Esophagus squamous epithelium (tissue), 5 donors: ENCODE measurements at regions not wholly inside any gene's neighbourhood (a gene's known extent, or its start where the extent isn't known, plus 50 kb on each side); places are given as distances from the start of the nearest gene placed in this dataset.
A peak's percentile ranks its signal among the peaks of the same experiment; 100 is the strongest.

ENCODE experiments used
- DNase-seq: peaks from one replicate; lab custom pipeline; 2025; lab: John Stamatoyannopoulos, UW
- H3K27ac ChIP-seq, 4 donors: fragments of 200-600 bp; sonication (generic); one replicate each; pipeline ENCODE4 v1.5.1; 2016 to 2019; ENCODE audit warnings: mild to moderate bottlenecking in 1 of 4
- H3K27me3 ChIP-seq, 4 donors: fragments of 200-600 bp; sonication (generic); 1 replicate in 3 of 4; 2 replicates in 1 of 4; pipeline versions ENCODE4 v1.5.1 to v1.6.0; 2017 to 2021; ENCODE audit warnings: antibody characterized with exemption in 1 of 4
- H3K36me3 ChIP-seq, 3 donors: fragments of 200-600 bp; sonication (generic); one replicate each; pipeline ENCODE4 v1.5.1; 2016 to 2019
- H3K4me1 ChIP-seq, 3 donors: fragments of 200-600 bp; sonication (generic); one replicate each; pipeline ENCODE4 v1.5.1; 2017 to 2019
- H3K4me3 ChIP-seq, 4 donors: fragments of 200-600 bp; sonication (generic); 1 replicate in 3 of 4; 2 replicates in 1 of 4; pipeline ENCODE4 v1.5.1; 2016 to 2019; ENCODE audit warnings: mild to moderate bottlenecking in 2 of 4, moderate library complexity in 1 of 4
- H3K9me3 ChIP-seq, 3 donors: fragments of 200-600 bp; sonication (generic); one replicate each; pipeline ENCODE4 v1.5.1; 2016 to 2019
- POLR2A ChIP-seq, 4 donors: fragments of 450-650 bp; IDR thresholded peaks; one replicate each; pipeline ENCODE4 v1.6.1; 2017; ENCODE audit warnings: antibody characterized with exemption in 4 of 4, mild to moderate bottlenecking in 4 of 4, moderate library complexity in 3 of 4
- WGBS, 2 donors: methylation state at CpG; one replicate each; pipeline ENCODE4 v1.1.5; 2018; 5-methylcytosine and 5-hydroxymethylcytosine counted together
- intact Hi-C: fragments of 100-400 bp; cut with DNase I; formaldehyde crosslinking; loops from one replicate; pipeline ENCODE4 v1.15.0; 2022
- TF ChIP-seq, protein P1 (sequence below), 6 experiments: fragments of 450-650 bp in 4 of 6; fragments of 200-600 bp in 2 of 6; sonication (generic) in 2 of 6; IDR thresholded peaks; one replicate each; pipeline ENCODE4 v1.5.1; 2016 to 2019; ENCODE audit warnings: antibody characterized with exemption in 6 of 6, mild to moderate bottlenecking in 4 of 6, moderate library complexity in 4 of 6
- donor health status: DM: yes; HTN: yes; CAD: no.

DNA sequence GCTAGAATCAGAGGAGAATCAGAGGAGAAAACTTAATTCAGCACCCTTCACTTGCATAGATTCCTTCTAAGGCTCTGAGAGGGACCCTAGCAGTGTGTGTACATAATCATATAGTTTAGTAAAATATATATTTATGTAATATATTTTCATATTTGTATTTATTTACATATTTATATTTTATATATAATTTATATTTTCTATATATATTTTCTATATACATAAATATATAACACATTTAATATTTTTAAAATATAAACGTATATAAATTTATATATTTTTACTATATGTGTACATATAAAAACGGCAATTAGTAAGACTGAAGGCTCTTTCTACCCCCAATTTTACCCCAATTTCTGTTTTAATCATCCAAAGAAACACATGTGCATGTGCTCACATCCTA lies 80.3 kb downstream of the NXPE2 start:
- H3K9me3 ChIP-seq: no peaks in the 10 kb centered on the region
- intact Hi-C loops: no loop called here
- no peak overlapping the region for H3K4me3 ChIP-seq
- TF ChIP-seq POLR2A (IDR thresholded peaks at IDR 0.05): no peak
- TF ChIP-seq, protein P1, sequence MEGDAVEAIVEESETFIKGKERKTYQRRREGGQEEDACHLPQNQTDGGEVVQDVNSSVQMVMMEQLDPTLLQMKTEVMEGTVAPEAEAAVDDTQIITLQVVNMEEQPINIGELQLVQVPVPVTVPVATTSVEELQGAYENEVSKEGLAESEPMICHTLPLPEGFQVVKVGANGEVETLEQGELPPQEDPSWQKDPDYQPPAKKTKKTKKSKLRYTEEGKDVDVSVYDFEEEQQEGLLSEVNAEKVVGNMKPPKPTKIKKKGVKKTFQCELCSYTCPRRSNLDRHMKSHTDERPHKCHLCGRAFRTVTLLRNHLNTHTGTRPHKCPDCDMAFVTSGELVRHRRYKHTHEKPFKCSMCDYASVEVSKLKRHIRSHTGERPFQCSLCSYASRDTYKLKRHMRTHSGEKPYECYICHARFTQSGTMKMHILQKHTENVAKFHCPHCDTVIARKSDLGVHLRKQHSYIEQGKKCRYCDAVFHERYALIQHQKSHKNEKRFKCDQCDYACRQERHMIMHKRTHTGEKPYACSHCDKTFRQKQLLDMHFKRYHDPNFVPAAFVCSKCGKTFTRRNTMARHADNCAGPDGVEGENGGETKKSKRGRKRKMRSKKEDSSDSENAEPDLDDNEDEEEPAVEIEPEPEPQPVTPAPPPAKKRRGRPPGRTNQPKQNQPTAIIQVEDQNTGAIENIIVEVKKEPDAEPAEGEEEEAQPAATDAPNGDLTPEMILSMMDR (IDR thresholded peaks at IDR 0.05): no peak
- no peak overlapping the region for H3K27ac ChIP-seq
- H3K36me3 ChIP-seq: no peaks in the 10 kb centered on the region
- WGBS, 2 donors: 63 to 85% methylated on average over 2 of the region's 2 CpGs
- no peaks in the 10 kb centered on the region for H3K27me3 ChIP-seq
- H3K4me1 ChIP-seq: no peaks in the 10 kb centered on the region
- DNase-seq: no peak

- Histone ChIP-seq H3K27ac (no peak overlapping the region), H3K4me3 (no peak overlapping the region), H3K36me3 (no peaks in the 10 kb centered on the region), H3K9me3 (no peaks in the 10 kb centered on the region), H3K4me1 (no peaks in the 10 kb centered on the region), H3K27me3 (no peaks in the 10 kb centered on the region)
- TF ChIP-seq, protein P1 (IDR thresholded peaks at IDR 0.05): peak in 5 of 6 experiments; percentile 35 to 61 (median 48)
- TF ChIP-seq POLR2A (IDR thresholded peaks at IDR 0.05): no peak
- 0 to 8% methylated on average over 4 of the region's 4 CpGs for WGBS, 2 donors
- intact Hi-C loops: no loop called here
- DNase-seq: no peak
Measured at GRCh38 chr11:114762408-114762807, 84.1 kb downstream of the NXPE2 start.

- H3K9me3 ChIP-seq: no peaks in the 10 kb centered on the region
- intact Hi-C loops: no loop called here
- no peaks in the 10 kb centered on the region for H3K27me3 ChIP-seq
- no peak for DNase-seq
- H3K27ac ChIP-seq: no peak overlapping the region
- H3K4me1 ChIP-seq: no peaks in the 10 kb centered on the region
- TF ChIP-seq, protein P1 (IDR thresholded peaks at IDR 0.05): no peak
- TF ChIP-seq POLR2A (IDR thresholded peaks at IDR 0.05): no peak
- 58 to 76% methylated on average over 2 of the region's 2 CpGs for WGBS, 2 donors
- H3K36me3 ChIP-seq: no peaks in the 10 kb centered on the region
- no peak overlapping the region for H3K4me3 ChIP-seq
Measured at GRCh38 chr11:114764563-114764962, 86.2 kb downstream of the NXPE2 start.

GRCh38 chr11:114771172-114771571 lies 92.8 kb downstream of the NXPE2 start:
- H3K9me3 ChIP-seq: no peaks in the 10 kb centered on the region
- 67 to 76% methylated on average over 2 of the region's 2 CpGs for WGBS, 2 donors
- no peaks in the 10 kb centered on the region for H3K4me1 ChIP-seq
- no peak overlapping the region for H3K4me3 ChIP-seq
- peaks cover 0 to 16% (median 0%) of the 10 kb centered on the region in 4 donors for H3K27me3 ChIP-seq
- DNase-seq: no peak
- no peak overlapping the region for H3K27ac ChIP-seq
- H3K36me3 ChIP-seq: no peaks in the 10 kb centered on the region
- no peak for TF ChIP-seq POLR2A (IDR thresholded peaks at IDR 0.05)
- TF ChIP-seq, protein P1 (IDR thresholded peaks at IDR 0.05): no peak
- intact Hi-C loops: no loop called here

GRCh38 chr11:114773541-114774338 lies 95.4 kb downstream of the NXPE2 start:
- WGBS, 2 donors: 66 to 67% methylated on average over 8 of the region's 8 CpGs

More at GRCh38 chr11:114773541-114774338, 95.4 kb downstream of the NXPE2 start:
- H3K9me3 ChIP-seq: no peaks in the 10 kb centered on the region
- H3K27ac ChIP-seq: no peak overlapping the region
- no peaks in the 10 kb centered on the region for H3K4me1 ChIP-seq
- H3K36me3 ChIP-seq: no peaks in the 10 kb centered on the region
- DNase-seq: no peak
- intact Hi-C loops: no loop called here
- H3K27me3 ChIP-seq: peaks cover 0 to 16% (median 0%) of the 10 kb centered on the region in 4 donors
- TF ChIP-seq POLR2A (IDR thresholded peaks at IDR 0.05): no peak
- TF ChIP-seq, protein P1 (IDR thresholded peaks at IDR 0.05): no peak
- H3K4me3 ChIP-seq: no peak overlapping the region
